Panc1 (cell line): ENCODE measurements at regions not wholly inside any gene's neighbourhood (a gene's known extent, or its start where the extent isn't known, plus 50 kb on each side); places are given as distances from the start of the nearest gene placed in this dataset.

Experiments used
- ATAC-seq: fragments of 200-7000 bp; cut with Tn5 transposase; 2 replicates; pipeline ENCODE4 v1.9.1; 2020; ENCODE audit warnings: mild to moderate bottlenecking, moderate library complexity
- BruUV-seq: library from RNA; stranded (reverse); fragments of 400-500 nt; replicated peaks from 2 replicates; lab custom pipeline; 2021; lab: Mats Ljungman, UMichigan
- CTCF ChIA-PET: fragments of 300-600 bp; sonication (Branson Sonifier 250); formaldehyde crosslinking; loops from one replicate; lab custom pipeline; 2022; ENCODE audit warnings: antibody characterized with exemption; lab: Charles Lee
- POLR2A ChIA-PET: fragments of 300-600 bp; sonication (Branson Sonifier 250); formaldehyde crosslinking; loops from one replicate; lab custom pipeline; 2022; ENCODE audit warnings: antibody characterized with exemption; lab: Charles Lee
- DNase-seq: peaks from one replicate; pipeline ENCODE4 v3.0.0-alpha.2; 2010; ENCODE audit warnings: low read depth, low spot score
- H3K27ac ChIP-seq: 2 replicates; pipeline ENCODE4 v1.5.1; 2011; ENCODE audit warnings: mild to moderate bottlenecking, low read length, inconsistent platforms
- H3K27me3 ChIP-seq: fragments of 200-500 bp; sonication (Bioruptor generic); 2 replicates; pipeline ENCODE4 v1.6.0; 2014; ENCODE audit warnings: low read length, inconsistent platforms; ENCODE audit not compliant: control insufficient read depth, insufficient read depth
- H3K36me3 ChIP-seq: fragments of 200-500 bp; sonication (Bioruptor generic); 2 replicates; pipeline ENCODE4 v1.5.1; 2014; ENCODE audit warnings: inconsistent platforms, mild to moderate bottlenecking, low read length, moderate library complexity; ENCODE audit not compliant: control insufficient read depth, insufficient read depth
- H3K4me1 ChIP-seq: 2 replicates; pipeline ENCODE4 v1.5.1; 2011; ENCODE audit warnings: inconsistent platforms, mild to moderate bottlenecking, low read length, moderate library complexity; ENCODE audit not compliant: control insufficient read depth, insufficient read depth
- H3K4me3 ChIP-seq, 2 experiments: 2 replicates each; pipeline ENCODE4 v1.5.1; 2011 to 2012; ENCODE audit warnings: low read depth in 2 of 2, low read length in 2 of 2, mild to moderate bottlenecking in 2 of 2, inconsistent platforms in 1 of 2, moderate library complexity in 1 of 2
- H3K9me3 ChIP-seq: fragments of 200-500 bp; sonication (Bioruptor generic); 2 replicates; pipeline ENCODE4 v1.5.1; 2014; ENCODE audit warnings: low read depth, mild to moderate bottlenecking, inconsistent platforms, low read length, moderate library complexity; ENCODE audit not compliant: control insufficient read depth, insufficient read depth
- POLR2AphosphoS5 ChIP-seq: IDR thresholded peaks from 2 replicates; pipeline ENCODE4 v1.6.1; 2012; ENCODE audit warnings: mild to moderate bottlenecking, low read depth, low read length, moderate library complexity
- SIN3A ChIP-seq: IDR thresholded peaks from 2 replicates; pipeline ENCODE4 v1.6.1; 2012; ENCODE audit warnings: low read depth, mild to moderate bottlenecking, low read length, moderate library complexity, borderline replicate concordance; ENCODE audit not compliant: insufficient read depth
- TCF7L2 ChIP-seq: IDR thresholded peaks from 2 replicates; pipeline ENCODE4 v1.6.1; 2011; ENCODE audit warnings: mild to moderate bottlenecking, low read depth, low read length, inconsistent platforms
- in situ Hi-C: cut with HindIII; loops from 2 replicates; pipeline ENCODE4 v1.10.0; 2016; ENCODE audit warnings: low sequenced_read_pairs, low pct_unique_long_range_greater_than_20kb
- intact Hi-C: fragments of 100-400 bp; cut with micrococcal nuclease; formaldehyde crosslinking; loops from one replicate; pipeline ENCODE4 v1.10.0; 2022; ENCODE audit not compliant: unreplicated experiment
- TF ChIP-seq, protein P1 (sequence below): fragments of 450-650 bp; IDR thresholded peaks from 2 replicates; pipeline ENCODE4 v1.5.1; 2017; ENCODE audit warnings: mild to moderate bottlenecking
- TF ChIP-seq, protein P2 (sequence below), 2 experiments: IDR thresholded peaks; 2 replicates each; pipeline ENCODE4 v1.6.1; 2011 to 2012; ENCODE audit warnings: low read depth in 2 of 2, control low read depth in 1 of 2, low read length in 1 of 2, mild to moderate bottlenecking in 1 of 2, moderate library complexity in 1 of 2; ENCODE audit not compliant: insufficient read depth in 1 of 2

DNA sequence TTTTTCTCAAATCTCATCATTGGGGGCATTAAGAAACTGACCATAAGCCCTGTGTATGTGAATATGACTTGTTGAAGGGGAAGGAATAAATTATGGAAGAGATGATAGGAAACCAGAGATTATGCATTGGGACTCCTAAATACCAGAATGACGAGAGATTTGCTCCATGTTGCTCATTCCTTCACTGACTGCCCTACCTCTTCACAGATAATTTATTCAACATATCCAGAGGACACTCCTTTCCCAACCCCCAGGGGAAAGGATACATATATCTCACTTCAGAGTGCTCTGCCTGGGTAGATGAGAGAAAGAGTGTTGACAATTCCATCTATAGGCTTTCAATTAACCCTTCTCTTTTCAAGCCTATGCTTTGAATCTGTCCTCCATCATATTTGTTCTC lies 145.3 kb upstream of the RHOBTB1 start:
- Histone ChIP-seq H3K9me3 (no peaks in the 10 kb centered on the region), H3K4me3 (no peak overlapping the region), H3K4me1 (no peaks in the 10 kb centered on the region), H3K36me3 (no peaks in the 10 kb centered on the region), H3K27ac (no peak overlapping the region), H3K27me3 (peaks cover 2% of the 10 kb centered on the region; the same call in 1 of the 2 replicates)
- CTCF ChIA-PET, result no interaction called here
- POLR2A ChIA-PET, result no interaction called here
- in situ Hi-C loops (no loop called here), intact Hi-C loops (no loop called here)
- TF ChIP-seq, protein P1, sequence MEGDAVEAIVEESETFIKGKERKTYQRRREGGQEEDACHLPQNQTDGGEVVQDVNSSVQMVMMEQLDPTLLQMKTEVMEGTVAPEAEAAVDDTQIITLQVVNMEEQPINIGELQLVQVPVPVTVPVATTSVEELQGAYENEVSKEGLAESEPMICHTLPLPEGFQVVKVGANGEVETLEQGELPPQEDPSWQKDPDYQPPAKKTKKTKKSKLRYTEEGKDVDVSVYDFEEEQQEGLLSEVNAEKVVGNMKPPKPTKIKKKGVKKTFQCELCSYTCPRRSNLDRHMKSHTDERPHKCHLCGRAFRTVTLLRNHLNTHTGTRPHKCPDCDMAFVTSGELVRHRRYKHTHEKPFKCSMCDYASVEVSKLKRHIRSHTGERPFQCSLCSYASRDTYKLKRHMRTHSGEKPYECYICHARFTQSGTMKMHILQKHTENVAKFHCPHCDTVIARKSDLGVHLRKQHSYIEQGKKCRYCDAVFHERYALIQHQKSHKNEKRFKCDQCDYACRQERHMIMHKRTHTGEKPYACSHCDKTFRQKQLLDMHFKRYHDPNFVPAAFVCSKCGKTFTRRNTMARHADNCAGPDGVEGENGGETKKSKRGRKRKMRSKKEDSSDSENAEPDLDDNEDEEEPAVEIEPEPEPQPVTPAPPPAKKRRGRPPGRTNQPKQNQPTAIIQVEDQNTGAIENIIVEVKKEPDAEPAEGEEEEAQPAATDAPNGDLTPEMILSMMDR, result no peak
- TF ChIP-seq POLR2AphosphoS5, result no peak
- no peak for TF ChIP-seq SIN3A
- TF ChIP-seq TCF7L2, result no peak
- TF ChIP-seq, protein P2, sequence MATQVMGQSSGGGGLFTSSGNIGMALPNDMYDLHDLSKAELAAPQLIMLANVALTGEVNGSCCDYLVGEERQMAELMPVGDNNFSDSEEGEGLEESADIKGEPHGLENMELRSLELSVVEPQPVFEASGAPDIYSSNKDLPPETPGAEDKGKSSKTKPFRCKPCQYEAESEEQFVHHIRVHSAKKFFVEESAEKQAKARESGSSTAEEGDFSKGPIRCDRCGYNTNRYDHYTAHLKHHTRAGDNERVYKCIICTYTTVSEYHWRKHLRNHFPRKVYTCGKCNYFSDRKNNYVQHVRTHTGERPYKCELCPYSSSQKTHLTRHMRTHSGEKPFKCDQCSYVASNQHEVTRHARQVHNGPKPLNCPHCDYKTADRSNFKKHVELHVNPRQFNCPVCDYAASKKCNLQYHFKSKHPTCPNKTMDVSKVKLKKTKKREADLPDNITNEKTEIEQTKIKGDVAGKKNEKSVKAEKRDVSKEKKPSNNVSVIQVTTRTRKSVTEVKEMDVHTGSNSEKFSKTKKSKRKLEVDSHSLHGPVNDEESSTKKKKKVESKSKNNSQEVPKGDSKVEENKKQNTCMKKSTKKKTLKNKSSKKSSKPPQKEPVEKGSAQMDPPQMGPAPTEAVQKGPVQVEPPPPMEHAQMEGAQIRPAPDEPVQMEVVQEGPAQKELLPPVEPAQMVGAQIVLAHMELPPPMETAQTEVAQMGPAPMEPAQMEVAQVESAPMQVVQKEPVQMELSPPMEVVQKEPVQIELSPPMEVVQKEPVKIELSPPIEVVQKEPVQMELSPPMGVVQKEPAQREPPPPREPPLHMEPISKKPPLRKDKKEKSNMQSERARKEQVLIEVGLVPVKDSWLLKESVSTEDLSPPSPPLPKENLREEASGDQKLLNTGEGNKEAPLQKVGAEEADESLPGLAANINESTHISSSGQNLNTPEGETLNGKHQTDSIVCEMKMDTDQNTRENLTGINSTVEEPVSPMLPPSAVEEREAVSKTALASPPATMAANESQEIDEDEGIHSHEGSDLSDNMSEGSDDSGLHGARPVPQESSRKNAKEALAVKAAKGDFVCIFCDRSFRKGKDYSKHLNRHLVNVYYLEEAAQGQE (IDR thresholded peaks at IDR 0.05; ENCODE audit: insufficient read depth in 1 of 2, low read depth in 2 of 2, low read length in 1 of 2), result no peak
- no TSS peak for BruUV-seq
- ATAC-seq (no peak), DNase-seq (no peak)

DNA sequence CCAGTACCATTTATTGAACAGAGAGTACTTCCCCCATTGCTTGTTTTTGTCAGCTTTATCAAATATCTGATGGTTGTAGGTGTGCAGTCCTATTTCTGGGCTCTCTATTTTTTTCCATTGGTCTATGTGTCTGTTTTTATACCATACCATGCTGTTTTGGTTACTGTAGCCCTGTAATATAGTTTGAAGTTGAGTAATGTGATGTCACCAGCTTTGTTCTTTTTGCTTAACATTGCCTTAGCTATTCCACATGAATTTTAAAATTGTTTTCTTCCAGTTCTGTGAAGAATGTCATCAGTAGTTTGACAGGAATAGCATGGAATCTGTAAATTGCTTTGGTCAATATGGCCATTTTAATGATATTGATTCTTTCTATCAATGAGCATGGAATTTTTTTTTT lies 140.5 kb upstream of the RHOBTB1 start:
- H3K4me3 ChIP-seq, result no peak overlapping the region
- peaks cover 2% of the 10 kb centered on the region; the same call in 1 of the 2 replicates for H3K27me3 ChIP-seq
- CTCF ChIA-PET, result no interaction called here
- no peaks in the 10 kb centered on the region for H3K9me3 ChIP-seq
- no peak overlapping the region for H3K27ac ChIP-seq
- no peaks in the 10 kb centered on the region for H3K4me1 ChIP-seq
- POLR2A ChIA-PET, result no interaction called here
- no peaks in the 10 kb centered on the region for H3K36me3 ChIP-seq
- in situ Hi-C loops (no loop called here), intact Hi-C loops (no loop called here)
- ATAC-seq, result no peak
- TF ChIP-seq SIN3A (no peak), POLR2AphosphoS5 (no peak), TCF7L2 (no peak)
- TF ChIP-seq, protein P2 (IDR thresholded peaks at IDR 0.05; ENCODE audit: insufficient read depth in 1 of 2, low read depth in 2 of 2, low read length in 1 of 2), result no peak
- TF ChIP-seq, protein P1, result no peak
- no TSS peak for BruUV-seq
- no peak for DNase-seq
